ENCODE measurements at regions not wholly inside any gene's neighbourhood (a gene's known extent, or its start where the extent isn't known, plus 50 kb on each side); places are given as distances from the start of the nearest gene placed in this dataset.

GRCh38 chr9:2526071-2526828 is 95.3 kb upstream of the VLDLR start:
- TF ChIP-seq, protein P1, sequence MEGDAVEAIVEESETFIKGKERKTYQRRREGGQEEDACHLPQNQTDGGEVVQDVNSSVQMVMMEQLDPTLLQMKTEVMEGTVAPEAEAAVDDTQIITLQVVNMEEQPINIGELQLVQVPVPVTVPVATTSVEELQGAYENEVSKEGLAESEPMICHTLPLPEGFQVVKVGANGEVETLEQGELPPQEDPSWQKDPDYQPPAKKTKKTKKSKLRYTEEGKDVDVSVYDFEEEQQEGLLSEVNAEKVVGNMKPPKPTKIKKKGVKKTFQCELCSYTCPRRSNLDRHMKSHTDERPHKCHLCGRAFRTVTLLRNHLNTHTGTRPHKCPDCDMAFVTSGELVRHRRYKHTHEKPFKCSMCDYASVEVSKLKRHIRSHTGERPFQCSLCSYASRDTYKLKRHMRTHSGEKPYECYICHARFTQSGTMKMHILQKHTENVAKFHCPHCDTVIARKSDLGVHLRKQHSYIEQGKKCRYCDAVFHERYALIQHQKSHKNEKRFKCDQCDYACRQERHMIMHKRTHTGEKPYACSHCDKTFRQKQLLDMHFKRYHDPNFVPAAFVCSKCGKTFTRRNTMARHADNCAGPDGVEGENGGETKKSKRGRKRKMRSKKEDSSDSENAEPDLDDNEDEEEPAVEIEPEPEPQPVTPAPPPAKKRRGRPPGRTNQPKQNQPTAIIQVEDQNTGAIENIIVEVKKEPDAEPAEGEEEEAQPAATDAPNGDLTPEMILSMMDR (IDR thresholded peaks at IDR 0.05) = no peak
- no peak for TF ChIP-seq ZFX (IDR thresholded peaks at IDR 0.05; ENCODE audit: borderline replicate concordance)

Measured in 22Rv1 (cell line).